Kidney epithelial cell (primary cell): ENCODE measurements at regions not wholly inside any gene's neighbourhood (a gene's known extent, or its start where the extent isn't known, plus 50 kb on each side); places are given as distances from the start of the nearest gene placed in this dataset.
"Not testable (repeated sequence)": the region's sequence is repeated elsewhere in the genome, so short reads cannot be mapped to it uniquely, and the experiment has no call there.

Experiments
- DNase-seq: peaks from one replicate; pipeline ENCODE4 v3.0.0-alpha.2; 2010; ENCODE audit warnings: low read depth
- H3K27me3 ChIP-seq: 2 replicates; pipeline ENCODE4 v1.6.0; 2011; ENCODE audit warnings: low read length; ENCODE audit not compliant: control insufficient read depth, insufficient read depth
- H3K36me3 ChIP-seq: 2 replicates; pipeline ENCODE4 v1.5.1; 2011; ENCODE audit warnings: low read length; ENCODE audit not compliant: control insufficient read depth, insufficient read depth
- H3K4me3 ChIP-seq: 2 replicates; pipeline ENCODE4 v1.5.1; 2011; ENCODE audit warnings: low read depth, mild to moderate bottlenecking, control low read depth, low read length
- TF ChIP-seq, protein P1 (sequence below): IDR thresholded peaks from 2 replicates; pipeline ENCODE4 v1.5.1; 2011; ENCODE audit warnings: mild to moderate bottlenecking, moderate library complexity, low read length, control low read depth, inconsistent platforms; ENCODE audit not compliant: insufficient read depth, poor library complexity, severe bottlenecking

DNA sequence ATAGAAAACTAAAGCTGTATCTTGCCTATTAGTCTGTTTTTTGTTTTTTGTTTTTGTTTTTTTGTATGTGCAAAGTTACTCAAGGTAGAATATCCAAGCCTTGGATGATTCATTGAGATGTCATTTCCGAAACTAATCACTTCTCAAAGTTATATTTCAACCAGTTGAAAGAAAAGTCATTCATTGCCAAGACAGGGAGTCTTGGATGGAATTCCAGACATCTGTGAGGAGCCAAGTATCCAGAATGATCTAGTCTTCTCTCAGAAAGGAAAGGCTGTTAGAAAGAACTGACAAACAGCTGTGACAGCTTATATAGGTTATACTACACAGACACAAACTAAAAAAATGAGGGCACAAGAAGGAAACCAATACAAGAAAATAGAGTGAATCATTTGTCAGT is 141.1 kb upstream of the NDST3 start:
- Histone ChIP-seq H3K4me3 (no peak overlapping the region), H3K27me3 (no peaks in the 10 kb centered on the region), H3K36me3 (no peaks in the 10 kb centered on the region)
- DNase-seq, result peak; percentile 35
- TF ChIP-seq, protein P1, sequence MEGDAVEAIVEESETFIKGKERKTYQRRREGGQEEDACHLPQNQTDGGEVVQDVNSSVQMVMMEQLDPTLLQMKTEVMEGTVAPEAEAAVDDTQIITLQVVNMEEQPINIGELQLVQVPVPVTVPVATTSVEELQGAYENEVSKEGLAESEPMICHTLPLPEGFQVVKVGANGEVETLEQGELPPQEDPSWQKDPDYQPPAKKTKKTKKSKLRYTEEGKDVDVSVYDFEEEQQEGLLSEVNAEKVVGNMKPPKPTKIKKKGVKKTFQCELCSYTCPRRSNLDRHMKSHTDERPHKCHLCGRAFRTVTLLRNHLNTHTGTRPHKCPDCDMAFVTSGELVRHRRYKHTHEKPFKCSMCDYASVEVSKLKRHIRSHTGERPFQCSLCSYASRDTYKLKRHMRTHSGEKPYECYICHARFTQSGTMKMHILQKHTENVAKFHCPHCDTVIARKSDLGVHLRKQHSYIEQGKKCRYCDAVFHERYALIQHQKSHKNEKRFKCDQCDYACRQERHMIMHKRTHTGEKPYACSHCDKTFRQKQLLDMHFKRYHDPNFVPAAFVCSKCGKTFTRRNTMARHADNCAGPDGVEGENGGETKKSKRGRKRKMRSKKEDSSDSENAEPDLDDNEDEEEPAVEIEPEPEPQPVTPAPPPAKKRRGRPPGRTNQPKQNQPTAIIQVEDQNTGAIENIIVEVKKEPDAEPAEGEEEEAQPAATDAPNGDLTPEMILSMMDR, result no peak

DNA sequence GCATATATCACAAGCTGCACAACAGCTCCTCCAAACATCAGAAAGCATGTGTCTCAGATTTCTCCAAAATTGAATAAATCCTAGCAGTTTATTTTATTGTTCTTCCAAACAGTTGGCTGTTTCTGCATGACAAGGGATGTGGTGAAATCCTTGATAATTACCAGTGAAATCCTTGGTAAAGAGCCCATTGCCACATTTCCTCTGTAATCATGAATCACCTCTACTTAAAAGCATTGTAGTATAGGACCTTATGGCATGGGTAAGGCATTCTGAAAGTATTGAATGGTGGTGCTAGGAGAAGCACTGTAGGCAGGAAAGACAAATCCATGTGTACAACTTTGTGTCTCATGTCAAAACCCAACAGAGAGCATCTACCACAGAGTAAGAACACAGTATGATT is 135.8 kb upstream of the NDST3 start:
- DNase-seq, result peak; percentile 9
- TF ChIP-seq, protein P1, result no peak
- Histone ChIP-seq H3K27me3 (no peaks in the 10 kb centered on the region), H3K36me3 (no peaks in the 10 kb centered on the region), H3K4me3 (no peak overlapping the region)

DNA sequence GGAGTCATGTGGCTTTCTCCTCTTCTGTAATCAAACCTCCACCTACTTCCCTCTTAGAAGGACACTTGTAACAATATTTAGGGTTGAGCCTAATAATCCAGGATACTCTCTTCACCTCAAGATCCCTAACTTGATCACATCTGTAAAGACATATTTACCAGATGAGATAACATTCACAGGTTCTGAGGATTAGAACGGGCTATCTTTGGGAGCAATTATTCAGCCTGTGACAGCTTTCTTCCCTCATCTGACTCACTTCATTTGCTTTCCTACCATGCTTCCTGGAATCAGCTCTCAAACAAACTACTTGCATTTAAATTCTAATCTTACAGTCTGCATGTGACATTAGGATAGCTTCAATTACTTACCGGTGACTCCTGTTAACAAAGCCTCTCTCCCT is 133.5 kb upstream of the NDST3 start:
- Histone ChIP-seq H3K4me3 (no peak overlapping the region), H3K27me3 (no peaks in the 10 kb centered on the region), H3K36me3 (no peaks in the 10 kb centered on the region)
- TF ChIP-seq, protein P1, result no peak
- DNase-seq, result no peak

DNA sequence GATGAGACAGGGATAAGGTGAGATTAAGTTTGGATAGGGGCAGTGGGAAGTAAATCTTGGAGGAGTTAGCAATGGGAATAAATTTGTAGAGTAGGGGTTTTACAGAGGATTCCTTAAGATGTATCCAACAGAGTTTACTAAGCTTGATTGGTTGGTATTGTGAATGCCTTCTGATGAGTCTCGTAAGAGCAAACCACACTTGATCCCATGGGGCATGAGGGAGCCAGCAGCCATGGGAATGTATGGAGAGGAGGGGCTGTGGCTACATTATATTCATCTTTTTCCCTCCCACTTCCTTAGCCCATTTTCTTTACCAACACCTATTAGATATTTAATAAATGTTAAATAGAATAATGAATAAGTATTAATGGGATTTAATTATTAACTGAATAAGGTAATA is 126.6 kb upstream of the NDST3 start:
- H3K4me3 ChIP-seq, result no peak overlapping the region
- no peak for DNase-seq
- H3K36me3 ChIP-seq, result no peaks in the 10 kb centered on the region
- TF ChIP-seq, protein P1, result no peak
- H3K27me3 ChIP-seq, result no peaks in the 10 kb centered on the region

DNA sequence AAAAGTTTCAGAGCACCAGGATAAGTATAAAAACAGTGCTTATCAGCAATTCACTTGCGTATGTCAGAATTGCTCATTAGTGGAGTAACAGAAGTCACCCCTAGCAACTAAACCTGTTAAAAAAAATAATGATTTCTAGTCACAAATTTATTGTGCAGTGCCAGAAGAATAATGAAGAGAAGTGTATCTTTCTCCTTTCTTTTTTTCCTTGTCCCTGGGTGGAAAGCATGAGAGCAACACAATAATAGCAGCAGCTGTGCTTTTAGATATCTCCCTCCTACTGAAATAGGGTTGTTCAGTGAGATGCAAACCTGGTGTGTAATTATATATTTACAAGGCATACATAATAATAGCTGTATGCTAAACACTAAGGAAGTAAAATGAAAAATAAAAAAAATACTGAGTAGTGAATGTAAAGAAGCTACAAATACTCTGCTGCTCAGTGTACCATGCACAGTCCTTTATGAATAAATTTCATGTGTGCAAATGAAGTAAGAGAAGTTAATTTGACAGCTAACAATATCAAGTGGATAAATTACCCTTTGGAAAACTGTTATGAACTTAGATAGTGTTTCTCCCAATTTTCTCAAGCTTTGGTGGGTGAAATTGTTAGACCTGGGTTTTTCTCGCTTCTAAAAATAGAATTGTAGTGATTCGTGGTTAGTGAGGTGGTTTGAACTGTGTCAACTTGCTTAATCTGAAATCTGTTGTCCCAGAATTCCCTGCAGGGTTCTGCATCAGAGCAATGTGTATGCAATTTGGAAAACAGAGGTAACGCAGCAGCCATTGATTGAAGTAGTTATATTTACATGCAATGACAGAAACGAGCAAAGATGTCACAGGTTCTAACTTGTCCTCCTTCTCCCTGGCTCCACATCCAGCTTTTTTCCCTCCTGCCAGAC is 125.7 kb upstream of the NDST3 start:
- H3K36me3 ChIP-seq, result no peaks in the 10 kb centered on the region
- H3K27me3 ChIP-seq, result no peaks in the 10 kb centered on the region
- TF ChIP-seq, protein P1, result no peak
- DNase-seq, result no peak
- H3K4me3 ChIP-seq, result no peak overlapping the region

DNA sequence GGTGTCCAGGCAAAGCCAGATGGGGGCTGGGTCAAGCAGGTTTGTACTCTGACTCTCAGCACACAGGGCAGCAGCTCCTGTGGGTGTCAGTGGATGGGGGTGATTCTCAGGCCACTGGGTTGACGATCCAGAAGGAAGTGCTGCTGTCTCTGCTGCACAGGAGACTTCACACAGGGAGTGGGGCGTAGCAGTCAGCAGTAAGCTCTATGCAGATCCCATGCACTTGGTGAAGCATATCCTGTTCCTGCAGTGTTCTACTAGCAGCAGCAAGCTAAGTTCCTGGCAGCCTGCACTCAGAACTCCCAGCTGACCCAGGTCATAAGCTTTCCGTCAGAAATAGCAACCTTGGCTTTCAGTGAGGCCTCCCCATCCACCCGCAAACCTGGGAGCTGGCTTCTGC is 117.6 kb upstream of the NDST3 start:
- no peak for DNase-seq
- Histone ChIP-seq H3K36me3 (no peaks in the 10 kb centered on the region), H3K4me3 (no peak overlapping the region), H3K27me3 (no peaks in the 10 kb centered on the region)
- TF ChIP-seq, protein P1, result no peak

DNA sequence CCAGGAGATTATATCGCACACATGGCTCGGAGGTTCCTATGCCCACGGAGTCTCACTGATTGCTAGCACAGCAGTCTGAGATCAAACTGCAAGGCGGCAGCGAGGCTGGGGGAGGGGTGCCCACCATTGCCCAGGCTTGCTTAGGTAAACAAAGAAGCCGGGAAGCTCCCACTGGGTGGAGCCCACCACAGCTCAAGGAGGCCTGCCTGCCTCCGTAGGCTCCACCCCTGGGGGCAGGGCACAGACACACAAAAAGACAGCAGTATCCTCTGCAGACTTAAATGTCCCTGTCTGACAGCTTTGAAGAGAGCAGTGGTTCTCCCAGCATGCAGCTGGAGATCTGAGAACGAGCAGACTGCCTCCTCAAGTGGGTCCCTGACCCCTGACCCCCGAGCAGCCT is 112.0 kb upstream of the NDST3 start:
- DNase-seq, H3K27me3 ChIP-seq, H3K4me3 ChIP-seq, H3K36me3 ChIP-seq: not testable (repeated sequence)

DNA sequence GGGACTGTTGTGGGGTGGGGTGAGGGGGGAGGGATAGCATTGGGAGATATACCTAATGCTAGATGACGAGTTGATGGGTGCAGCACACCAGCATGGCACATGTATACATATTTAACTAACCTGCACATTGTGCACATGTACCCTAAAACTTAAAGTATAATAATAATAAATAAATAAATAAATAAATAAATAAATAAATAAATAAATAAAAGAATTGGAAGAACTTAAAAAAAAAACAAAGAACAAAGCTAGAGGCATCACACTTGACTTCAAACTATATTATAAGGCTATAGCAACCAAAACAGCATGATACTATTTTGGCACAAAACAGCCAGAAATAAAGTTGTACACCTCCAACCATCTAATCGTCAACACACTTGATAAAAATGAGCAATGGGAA is 106.5 kb upstream of the NDST3 start:
- not testable (repeated sequence) for H3K36me3 ChIP-seq, H3K27me3 ChIP-seq, DNase-seq, H3K4me3 ChIP-seq
